Suppressor macrophage (primary cell): ENCODE measurements at regions not wholly inside any gene's neighbourhood (a gene's known extent, or its start where the extent isn't known, plus 50 kb on each side); places are given as distances from the start of the nearest gene placed in this dataset.

ENCODE experiments used
- DNase-seq, 4 experiments: peaks; one replicate each; pipeline ENCODE4 v3.0.0-alpha.2; 2020 to 2022

DNA sequence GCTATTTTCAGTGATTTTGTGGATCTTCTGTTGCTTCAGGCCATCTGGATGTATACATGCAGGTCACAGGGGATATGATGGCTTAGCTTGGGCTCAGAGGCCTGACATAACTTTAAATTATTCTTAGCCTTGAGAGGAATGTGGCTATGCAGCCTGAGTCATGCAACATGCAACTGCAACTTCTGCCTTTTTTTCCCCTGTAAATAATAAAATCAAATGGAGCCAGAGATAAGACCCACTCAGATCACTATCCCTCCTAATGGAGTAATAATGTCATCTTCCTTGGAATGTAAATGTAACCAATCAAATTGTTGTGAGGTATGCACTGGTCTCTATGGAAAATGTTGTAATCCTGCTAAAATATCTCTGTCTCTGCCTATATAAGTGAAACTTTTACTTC is 54.9 kb downstream of the MAGEB17 start:
- DNase-seq = peak in 3 of 4 experiments; percentile 5 to 18 (median 16)

DNA sequence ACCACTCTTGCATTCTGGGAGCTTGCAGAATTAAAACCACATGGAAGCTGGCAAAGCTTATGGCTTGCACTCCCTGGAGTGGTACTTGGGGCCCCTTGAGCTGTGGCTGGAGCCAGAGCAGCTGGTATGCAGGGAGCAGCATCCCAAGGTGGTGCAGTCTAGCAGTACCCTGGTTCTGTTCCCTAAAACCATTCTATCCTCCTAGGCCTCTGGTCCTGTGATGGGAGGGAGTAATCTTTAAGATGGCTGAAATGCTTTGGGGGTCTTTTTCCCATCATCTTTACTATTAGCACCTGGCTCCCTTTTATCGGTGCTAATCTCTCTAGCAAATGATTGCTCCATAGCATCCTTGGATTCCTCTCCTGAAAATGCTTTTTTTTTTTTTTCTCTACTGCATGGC is 56.1 kb downstream of the MAGEB17 start:
- DNase-seq = no peak

DNA sequence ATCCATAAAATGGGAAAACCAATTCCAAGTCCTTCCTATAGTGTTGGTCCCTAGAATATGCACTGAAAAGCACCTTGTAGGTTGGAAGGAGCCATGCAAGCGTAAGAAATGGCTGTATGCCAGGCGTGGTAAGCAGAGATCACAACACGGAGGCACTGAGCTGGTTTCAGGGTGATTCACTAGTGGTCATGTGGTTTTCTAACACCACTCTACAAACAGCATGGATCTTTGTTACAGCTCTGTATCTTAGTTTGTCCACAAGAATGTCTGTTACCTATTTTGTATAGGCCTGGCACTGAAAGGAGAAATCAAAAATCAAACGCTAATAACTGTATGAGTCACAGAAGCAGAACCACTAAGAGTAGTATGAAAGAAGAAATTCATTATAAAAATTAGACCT is 71.9 kb downstream of the MAGEB17 start:
- no peak for DNase-seq

- DNase-seq = no peak
Measured at GRCh38 chrX:16240231-16240905, 73.1 kb downstream of the MAGEB17 start.

GRCh38 chrX:16240968-16241367 is 73.7 kb downstream of the MAGEB17 start:
- DNase-seq = no peak

- DNase-seq = no peak
Measured at GRCh38 chrX:16250296-16250695, 83.0 kb downstream of the MAGEB17 start.

DNA sequence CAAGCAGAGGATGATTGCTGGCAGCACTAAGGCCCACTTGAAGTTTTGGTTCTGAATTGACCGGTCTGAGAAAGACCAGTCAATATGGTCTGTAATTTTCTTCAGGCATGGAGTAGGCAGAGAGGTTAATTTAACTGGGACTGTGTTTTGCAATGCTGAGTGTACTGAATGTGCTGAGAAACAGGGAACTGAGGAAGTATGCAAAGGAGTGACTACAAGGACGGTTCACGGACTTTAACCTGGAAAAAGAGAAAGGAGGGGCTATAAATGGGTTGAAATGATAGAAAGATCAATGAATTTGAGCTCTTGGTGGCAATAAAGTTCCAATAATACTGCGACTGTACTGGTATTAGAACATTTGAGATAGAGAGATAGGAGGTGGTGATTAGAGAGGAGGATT is 84.5 kb downstream of the MAGEB17 start:
- no peak for DNase-seq

DNA sequence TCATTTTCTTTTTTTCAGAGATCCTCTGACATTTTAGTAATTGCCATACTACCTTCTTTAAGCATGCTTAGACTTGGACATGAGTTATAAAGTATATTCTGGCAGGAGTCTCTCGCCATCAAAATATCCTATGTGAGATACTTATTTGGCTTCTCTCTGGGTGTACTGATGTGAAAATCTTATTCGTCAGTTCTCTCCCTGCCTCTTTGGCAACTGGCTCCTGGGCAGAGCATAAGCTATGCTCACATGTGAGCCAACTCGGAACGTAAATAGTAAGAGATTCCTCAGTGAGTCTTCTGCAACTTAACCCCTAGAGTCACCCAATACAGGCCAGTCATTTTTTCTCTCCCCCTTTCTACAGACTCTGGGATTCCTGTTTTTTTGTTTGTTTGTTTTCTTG is 91.6 kb downstream of the MAGEB17 start:
- DNase-seq = no peak

DNA sequence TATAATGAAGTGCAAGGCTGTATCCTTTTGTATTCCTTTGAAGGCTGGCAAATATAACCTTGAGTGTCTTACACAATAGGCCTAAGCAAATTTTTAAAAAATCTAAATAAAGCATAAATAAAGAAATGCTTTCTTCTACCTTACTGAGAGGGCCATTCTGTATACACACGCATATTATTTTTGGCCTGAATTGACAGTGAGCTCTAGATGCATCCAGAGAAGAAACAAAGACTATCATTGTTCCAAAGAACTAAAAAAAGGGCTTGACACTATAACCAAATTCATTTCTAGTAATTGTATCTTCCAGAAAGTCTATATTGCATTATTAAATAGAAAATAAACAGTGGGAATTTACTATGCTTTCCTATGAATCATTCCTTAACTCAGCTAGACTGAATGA is 100.2 kb downstream of the MAGEB17 start:
- DNase-seq = no peak

GRCh38 chrX:16268206-16268605 is 100.9 kb downstream of the MAGEB17 start:
- DNase-seq = no peak

- no peak for DNase-seq
Measured at GRCh38 chrX:16278927-16279326, 111.6 kb downstream of the MAGEB17 start.

DNA sequence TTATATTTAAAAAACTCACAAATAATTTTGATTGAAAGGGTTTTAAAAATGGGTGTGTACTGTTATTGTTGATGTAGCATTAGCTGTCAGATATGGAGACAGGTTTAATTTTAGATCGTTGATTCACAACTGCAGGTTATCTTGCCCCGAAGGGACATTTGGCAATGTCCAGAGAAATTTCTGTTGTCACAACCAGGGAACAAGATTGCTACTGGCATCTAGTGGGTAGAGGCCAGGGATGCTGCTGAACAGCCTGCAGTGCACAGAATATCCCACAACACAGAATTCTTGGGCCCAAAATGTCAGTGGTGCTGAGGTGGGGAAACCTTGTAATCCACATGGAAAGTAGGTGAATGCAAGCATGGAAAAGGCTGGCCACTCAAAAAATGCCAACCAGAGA is 114.9 kb downstream of the MAGEB17 start:
- DNase-seq = no peak

- no peak for DNase-seq
Measured at GRCh38 chrX:16284842-16285241, 117.6 kb downstream of the MAGEB17 start.

DNA sequence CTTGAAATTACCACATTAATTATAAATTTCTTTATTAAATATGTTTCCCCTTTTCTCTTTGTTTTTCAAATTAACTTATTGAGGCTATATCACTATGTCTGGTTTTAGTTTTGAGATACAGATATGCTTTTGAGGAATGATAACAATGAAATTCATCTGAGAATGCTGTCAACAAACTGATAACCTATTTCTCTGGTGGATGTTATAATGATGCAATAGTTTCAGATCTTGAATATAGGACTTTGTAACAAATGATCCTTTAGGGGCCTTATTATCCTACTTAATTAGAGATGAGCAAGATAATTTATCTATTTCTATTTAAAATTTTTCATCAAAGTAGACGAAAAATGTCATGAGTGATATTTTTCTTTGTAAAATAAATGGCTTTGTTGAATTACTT is 123.7 kb downstream of the MAGEB17 start:
- DNase-seq = no peak

GRCh38 chrX:16300831-16301230 is 133.6 kb downstream of the MAGEB17 start:
- no peak for DNase-seq

DNA sequence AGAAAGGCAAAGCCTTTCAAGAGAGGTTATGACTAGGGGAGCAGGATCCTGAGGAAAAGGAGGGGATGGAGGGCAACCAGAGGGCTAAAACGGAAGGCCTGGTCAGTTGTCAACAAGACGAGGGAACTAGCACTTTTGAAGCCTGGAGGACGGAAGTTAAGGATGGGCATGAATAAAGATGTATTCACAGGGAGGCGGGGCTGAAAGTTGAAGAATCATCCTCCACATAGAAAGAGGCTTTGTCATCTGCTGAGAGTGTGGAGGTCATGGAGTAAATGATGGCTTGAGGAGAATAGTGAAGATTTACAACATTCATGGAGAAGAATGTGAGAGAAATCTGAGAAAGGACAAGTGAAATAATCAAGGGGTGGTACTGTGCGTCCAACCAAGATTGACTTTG is 137.5 kb downstream of the MAGEB17 start:
- no peak for DNase-seq

- peak in 1 of 4 experiments; percentile 0 for DNase-seq
Measured at GRCh38 chrX:16305187-16305586, 137.9 kb downstream of the MAGEB17 start.

- DNase-seq = no peak
Measured at GRCh38 chrX:16307950-16308349, 140.7 kb downstream of the MAGEB17 start.

GRCh38 chrX:16308773-16309172 is 141.5 kb downstream of the MAGEB17 start:
- peak in 2 of 4 experiments; percentile 2 for DNase-seq

GRCh38 chrX:16310326-16310725 is 143.0 kb downstream of the MAGEB17 start:
- DNase-seq = no peak

- DNase-seq = no peak
Measured at GRCh38 chrX:16311671-16312070, 144.4 kb downstream of the MAGEB17 start.

- no peak for DNase-seq
Measured at GRCh38 chrX:16312761-16313623, 145.7 kb downstream of the MAGEB17 start.

GRCh38 chrX:16316331-16316730 is 149.1 kb downstream of the MAGEB17 start:
- DNase-seq = no peak

DNA sequence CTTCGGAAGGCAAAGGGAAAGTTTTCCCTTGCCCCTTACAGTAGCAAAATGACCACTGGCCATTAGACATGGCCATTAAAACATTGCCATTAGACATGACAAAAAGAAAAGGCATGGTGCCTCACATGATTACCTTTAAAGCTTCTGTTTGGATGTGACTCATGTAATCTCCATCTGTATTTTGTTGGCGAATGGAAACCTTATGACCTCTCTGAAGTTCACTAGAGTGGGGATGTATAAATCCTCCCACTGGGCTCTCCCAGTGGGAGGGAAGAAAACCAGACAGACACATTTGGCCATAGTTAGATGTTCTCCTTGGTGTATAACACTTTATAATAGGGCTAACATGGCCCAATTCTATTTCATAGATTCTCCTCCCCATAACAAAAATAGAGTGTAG is 152.6 kb downstream of the MAGEB17 start:
- DNase-seq = no peak
